ENCODE measurements at regions not wholly inside any gene's neighbourhood (a gene's known extent, or its start where the extent isn't known, plus 50 kb on each side); places are given as distances from the start of the nearest gene placed in this dataset.

GRCh38 chr10:43854007-43854406 lies 205.3 kb upstream of the ZNF32 start:
- TF ChIP-seq CTCF (IDR thresholded peaks at IDR 0.05): no peak
- TF ChIP-seq POLR2A (IDR thresholded peaks at IDR 0.05): no peak
- TF ChIP-seq POLR2AphosphoS5 (IDR thresholded peaks at IDR 0.05): no peak
